ENCODE measurements at regions not wholly inside any gene's neighbourhood (a gene's known extent, or its start where the extent isn't known, plus 50 kb on each side); places are given as distances from the start of the nearest gene placed in this dataset.

DNA sequence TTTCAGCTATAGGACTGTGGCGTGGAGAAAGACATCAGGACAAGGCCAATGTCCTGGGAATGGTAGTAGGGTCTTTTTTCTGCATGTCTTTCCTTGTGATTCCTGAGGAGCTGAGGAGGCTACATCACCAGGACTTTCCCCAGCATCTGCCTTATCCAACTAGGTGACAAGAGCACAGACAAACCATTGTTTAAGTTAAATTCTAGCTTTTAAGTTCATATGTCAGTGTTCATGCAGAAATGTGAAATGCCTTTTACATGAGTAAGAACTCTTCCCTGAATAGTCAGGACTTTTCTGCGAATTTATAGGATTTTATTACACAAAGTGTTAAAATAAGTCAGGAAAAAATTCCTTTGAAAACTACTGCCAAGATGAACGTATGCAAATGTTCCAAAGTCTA lies 154.2 kb downstream of the PTGER3 start:
- no peak for DNase-seq

DNA sequence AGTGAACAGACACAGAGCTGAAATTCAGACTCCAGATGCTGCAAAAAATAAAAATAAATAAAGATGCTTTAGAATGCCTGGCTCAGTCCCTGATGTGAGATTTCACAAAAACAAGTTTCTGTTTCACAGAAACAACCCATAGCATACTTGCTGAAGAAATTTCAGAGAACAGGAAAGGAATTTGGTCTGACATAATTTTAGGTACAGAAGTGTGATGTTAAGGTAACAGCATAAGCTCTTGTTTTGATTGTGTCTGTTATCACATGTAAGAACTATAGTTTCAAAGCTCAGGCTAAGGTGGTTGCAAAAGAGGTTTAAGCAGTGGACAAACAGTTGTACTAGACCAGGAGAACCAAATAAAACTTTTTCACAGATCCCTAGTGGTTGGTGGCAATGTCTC lies 152.1 kb downstream of the PTGER3 start:
- DNase-seq: no peak

DNA sequence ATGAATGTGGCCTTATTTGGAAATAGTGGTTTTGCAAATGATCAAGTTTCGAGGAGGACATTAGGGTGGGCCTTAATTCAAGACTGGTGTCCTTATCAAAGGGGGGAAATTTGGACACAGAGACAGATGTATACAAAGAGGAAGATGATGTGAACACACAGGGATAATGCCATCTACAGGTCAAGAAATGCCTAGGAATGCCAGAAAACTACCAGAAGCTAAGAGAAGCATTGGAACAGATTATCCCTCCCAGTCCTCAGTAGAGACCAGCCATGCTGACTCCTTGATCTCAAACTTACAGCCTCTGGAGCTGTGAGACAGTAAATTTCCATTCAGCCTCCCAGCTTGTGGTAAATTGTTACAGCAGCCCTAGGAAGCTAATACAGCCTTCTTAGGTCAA lies 151.4 kb downstream of the PTGER3 start:
- no peak for DNase-seq

GRCh38 chr1:70897273-70897672 lies 150.3 kb downstream of the PTGER3 start:
- no peak for DNase-seq

- no peak for DNase-seq
Observed at GRCh38 chr1:70899735-70900134, 147.9 kb downstream of the PTGER3 start.

- DNase-seq: no peak
Observed at GRCh38 chr1:70902211-70902610, 145.4 kb downstream of the PTGER3 start.

GRCh38 chr1:70906800-70907199 lies 140.8 kb downstream of the PTGER3 start:
- no peak for DNase-seq

GRCh38 chr1:70907563-70908310 lies 139.9 kb downstream of the PTGER3 start:
- DNase-seq: no peak

DNA sequence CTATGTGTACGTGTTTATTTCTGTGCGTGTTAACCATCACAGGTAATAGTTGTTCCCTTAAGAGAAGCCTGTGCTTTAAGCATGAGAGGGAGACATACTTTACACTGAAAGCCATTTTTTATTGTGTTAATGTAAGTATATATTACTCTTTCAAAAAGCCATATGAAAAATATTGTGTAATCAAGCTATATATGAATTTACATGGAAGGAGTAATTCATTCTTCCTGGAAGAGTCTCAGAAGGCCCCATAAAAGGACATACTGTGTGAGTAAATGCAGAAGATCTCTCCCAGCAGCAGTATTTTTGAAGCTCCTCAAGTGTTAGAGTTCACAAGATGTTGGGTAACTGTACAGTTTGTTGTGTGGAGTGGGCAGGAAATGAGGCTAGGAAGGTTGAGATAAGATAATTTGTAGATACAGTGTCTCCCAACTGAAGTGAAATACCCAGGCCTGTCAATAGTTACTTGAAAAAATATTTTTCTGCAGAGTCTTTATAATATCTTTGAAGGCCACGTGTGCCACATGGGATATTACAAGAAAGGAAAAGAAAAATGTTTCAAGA lies 138.3 kb downstream of the PTGER3 start:
- no peak for DNase-seq

DNA sequence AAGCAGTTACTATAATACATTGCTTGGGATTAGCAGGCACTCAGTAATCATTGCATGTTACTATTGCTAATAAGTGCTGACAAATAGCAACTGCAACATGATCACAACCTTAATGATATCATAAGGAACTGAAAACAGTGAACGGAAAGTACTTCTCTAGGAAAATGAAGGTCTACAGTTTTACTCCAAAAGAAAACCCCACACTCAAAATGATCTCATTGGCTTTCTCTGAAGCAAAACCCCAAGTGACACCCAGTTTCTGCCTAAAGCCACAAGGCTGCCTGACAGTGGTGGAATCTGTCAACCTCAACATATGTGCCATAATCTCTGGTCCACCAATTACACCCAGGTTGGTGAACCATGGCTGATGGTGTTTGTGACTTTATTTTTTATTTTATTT lies 137.6 kb downstream of the PTGER3 start:
- DNase-seq: no peak

DNA sequence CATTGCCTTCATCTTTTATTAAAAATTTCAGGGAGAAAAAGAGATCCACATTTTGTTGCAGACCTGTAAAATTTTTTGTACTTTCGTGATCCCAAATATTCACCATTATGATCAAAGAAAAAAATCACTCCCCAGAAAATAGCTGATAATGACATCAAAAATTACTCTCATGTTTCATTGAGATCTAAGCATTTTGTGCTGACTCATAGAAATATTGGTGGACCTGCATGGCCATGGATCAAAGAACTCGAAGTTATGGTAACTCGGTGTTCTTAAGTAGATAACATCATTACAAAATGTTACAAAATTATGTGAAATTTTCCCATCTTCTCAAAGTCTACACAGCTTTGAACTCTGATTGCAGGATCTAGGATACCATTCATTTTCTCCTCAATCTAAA lies 135.8 kb downstream of the PTGER3 start:
- no peak for DNase-seq

DNA sequence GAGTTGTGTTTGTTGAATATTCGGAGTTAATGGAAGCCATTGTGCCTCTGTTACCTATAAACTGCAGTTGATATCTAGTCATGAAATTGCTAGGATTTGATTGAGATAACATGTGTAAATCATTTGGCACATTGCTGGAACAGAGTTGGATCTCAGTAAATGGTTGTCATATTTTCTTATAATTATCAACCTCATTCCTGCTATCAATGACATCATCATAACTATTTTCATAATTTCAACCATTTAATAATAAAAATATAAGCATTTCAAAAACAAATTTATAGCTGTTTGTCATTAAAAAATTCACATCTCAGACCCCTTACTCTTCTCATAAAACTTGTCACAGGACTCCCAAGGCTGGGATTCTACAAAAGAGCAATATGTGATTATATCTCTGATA lies 133.4 kb downstream of the PTGER3 start:
- no peak for DNase-seq

DNA sequence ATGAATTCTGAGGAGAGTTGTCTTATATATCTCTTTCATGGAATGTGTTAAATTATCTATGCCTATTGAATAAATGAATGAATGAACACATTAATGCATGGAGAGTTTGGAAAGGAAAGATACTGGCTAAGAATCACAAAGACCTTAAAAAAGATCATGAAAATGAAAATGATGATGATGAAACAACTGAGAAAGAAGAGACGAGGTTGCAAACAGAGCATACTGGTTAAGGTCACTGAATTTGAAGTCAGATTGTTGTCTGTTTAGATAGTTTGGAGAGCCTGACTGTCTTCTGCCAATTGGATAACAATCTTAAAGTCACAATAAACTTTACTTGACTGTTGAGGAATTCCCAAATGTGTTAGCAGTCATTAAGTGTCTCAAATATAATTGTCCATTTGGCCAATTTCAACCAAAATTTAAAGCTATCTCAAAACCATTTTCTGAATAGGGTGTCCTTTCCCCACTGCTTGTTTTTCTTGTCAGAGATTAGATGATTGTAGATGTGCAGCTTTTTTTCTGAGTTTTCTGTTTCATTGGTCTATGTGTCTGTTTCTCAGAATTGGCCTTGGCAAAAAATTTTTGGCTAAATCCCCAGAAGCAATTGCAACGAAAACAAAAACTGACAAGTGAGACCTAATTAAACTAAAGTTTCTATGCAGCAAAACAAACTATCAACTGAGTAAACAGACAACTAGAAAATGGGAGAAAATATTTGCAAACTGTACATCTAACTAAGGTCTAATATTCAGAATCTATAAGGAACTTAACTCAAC lies 132.2 kb downstream of the PTGER3 start:
- DNase-seq: no peak

- DNase-seq: no peak
Observed at GRCh38 chr1:70916034-70916427, 131.6 kb downstream of the PTGER3 start.

DNA sequence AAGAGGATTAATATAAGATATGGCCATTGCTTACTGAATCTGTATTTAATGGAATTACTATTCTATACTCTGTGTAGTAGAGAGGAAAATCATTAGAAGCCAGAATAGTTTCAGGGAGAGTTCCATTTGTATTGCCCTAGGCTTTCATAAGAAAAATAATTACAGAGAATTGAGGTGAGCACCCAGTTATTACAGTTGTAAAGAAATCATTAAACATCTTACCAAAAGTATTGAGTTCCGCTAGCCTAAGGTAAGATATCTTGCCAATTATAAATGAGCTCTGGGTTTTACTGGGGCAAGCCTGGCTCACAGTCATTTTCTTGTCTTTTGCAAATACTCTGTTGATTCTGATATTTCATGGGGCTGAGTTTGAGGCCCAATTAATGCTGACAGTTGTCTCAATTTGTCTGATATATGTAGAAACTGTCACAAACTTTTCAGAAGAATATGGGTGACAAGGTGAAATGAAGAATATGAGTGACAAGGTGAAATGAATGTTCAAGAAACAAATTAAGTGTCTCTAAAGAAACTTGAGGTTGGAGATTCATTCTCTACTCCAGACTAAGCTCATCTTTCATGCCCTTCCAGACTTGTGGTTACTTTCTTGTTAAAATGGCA lies 127.8 kb downstream of the PTGER3 start:
- no peak for DNase-seq
